Neural cell (in vitro differentiated cells): ENCODE measurements at regions not wholly inside any gene's neighbourhood (a gene's known extent, or its start where the extent isn't known, plus 50 kb on each side); places are given as distances from the start of the nearest gene placed in this dataset.

Experiments
- H2AFZ ChIP-seq: fragments of 200-600, 300-800 bp; sonication (generic), shearing (Covaris generic); 2 replicates; pipeline ENCODE4 v1.6.0; 2014; ENCODE audit warnings: low read depth, mild to moderate bottlenecking, antibody characterized with exemption, low read length, moderate library complexity
- H3F3A ChIP-seq: fragments of 200-600 bp; shearing (Covaris generic); 2 replicates; pipeline ENCODE4 v1.6.1; 2016; ENCODE audit warnings: mild to moderate bottlenecking, moderate library complexity, mixed read lengths, antibody characterized with exemption, low read length; ENCODE audit not compliant: insufficient read depth, poor library complexity, severe bottlenecking
- H3K27ac ChIP-seq: fragments of 200-600, 300-800 bp; sonication (generic), shearing (Covaris generic); 2 replicates; pipeline ENCODE4 v1.5.1; 2014; ENCODE audit warnings: mild to moderate bottlenecking, low read length, moderate library complexity
- H3K27me3 ChIP-seq: fragments of 300-800, 200-600 bp; sonication (generic), shearing (Covaris generic); 2 replicates; pipeline ENCODE4 v1.6.0; 2014; ENCODE audit warnings: mild to moderate bottlenecking, low read depth, low read length, moderate library complexity; ENCODE audit not compliant: insufficient read depth
- H3K36me3 ChIP-seq: fragments of 300-800, 200-600 bp; sonication (generic), shearing (Covaris generic); 2 replicates; pipeline ENCODE4 v1.5.1; 2014; ENCODE audit warnings: mild to moderate bottlenecking, antibody characterized with exemption, low read length, moderate library complexity; ENCODE audit not compliant: insufficient read depth
- H3K4me2 ChIP-seq: fragments of 300-800, 200-600 bp; sonication (generic), shearing (Covaris generic); 2 replicates; pipeline ENCODE4 v1.6.0; 2014; ENCODE audit warnings: mild to moderate bottlenecking, low read length
- H3K4me3 ChIP-seq: fragments of 300-800, 200-600 bp; sonication (generic), shearing (Covaris generic); 2 replicates; pipeline ENCODE4 v1.5.1; 2014; ENCODE audit warnings: mild to moderate bottlenecking, low read length, moderate library complexity
- H3K79me2 ChIP-seq: fragments of 200-600 bp; shearing (Covaris generic); replicated peaks from 2 replicates; pipeline ENCODE4 v1.6.0; 2014; ENCODE audit warnings: mild to moderate bottlenecking, low read length, moderate library complexity; ENCODE audit not compliant: insufficient read depth
- H3K9ac ChIP-seq: fragments of 300-800, 200-600 bp; sonication (generic), shearing (Covaris generic); 2 replicates; pipeline ENCODE4 v1.6.1; 2016; ENCODE audit warnings: mild to moderate bottlenecking, low read length, mixed read lengths
- H3K9me2 ChIP-seq: fragments of 200-600 bp; shearing (Covaris generic); 2 replicates; pipeline ENCODE4 v1.6.1; 2016; ENCODE audit warnings: mild to moderate bottlenecking, low read length, mixed read lengths; ENCODE audit not compliant: insufficient read depth
- H3K9me3 ChIP-seq: fragments of 200-600, 300-800 bp; sonication (generic), shearing (Covaris generic); 2 replicates; pipeline ENCODE4 v1.6.1; 2016; ENCODE audit warnings: mild to moderate bottlenecking, mixed run types, low read length, moderate library complexity, mixed read lengths
- H4K20me1 ChIP-seq: fragments of 200-600 bp; shearing (Covaris generic); 2 replicates; pipeline ENCODE4 v1.6.1; 2016; ENCODE audit warnings: mild to moderate bottlenecking, mixed run types; ENCODE audit not compliant: insufficient read depth
- CTCF ChIP-seq: fragments of 450-650 bp; IDR thresholded peaks from 2 replicates; pipeline ENCODE4 v1.5.1; 2014; ENCODE audit warnings: antibody characterized with exemption, mild to moderate bottlenecking, moderate library complexity; ENCODE audit not compliant: poor library complexity, severe bottlenecking
- EP300 ChIP-seq: fragments of 450-650 bp; conservative IDR thresholded peaks from 2 replicates; pipeline ENCODE4 v1.6.1; 2014; ENCODE audit warnings: antibody characterized with exemption, mild to moderate bottlenecking, moderate library complexity; ENCODE audit not compliant: poor library complexity, severe bottlenecking
- EZH2 ChIP-seq: fragments of 200-600, 300-800 bp; shearing (Covaris generic), sonication (generic); IDR thresholded peaks from 2 replicates; pipeline ENCODE4 v1.6.1; 2014; ENCODE audit warnings: antibody characterized with exemption, low read length, borderline replicate concordance, mild to moderate bottlenecking; ENCODE audit not compliant: insufficient read depth, poor library complexity, severe bottlenecking
- MXI1 ChIP-seq: fragments of 450-650 bp; conservative IDR thresholded peaks from 2 replicates; pipeline ENCODE4 v1.6.1; 2014; ENCODE audit warnings: antibody characterized with exemption, mild to moderate bottlenecking; ENCODE audit not compliant: poor library complexity, severe bottlenecking
- POLR2AphosphoS5 ChIP-seq: IDR thresholded peaks from 2 replicates; pipeline ENCODE4 v1.6.1; 2012
- RAD21 ChIP-seq: fragments of 450-650 bp; conservative IDR thresholded peaks from 2 replicates; pipeline ENCODE4 v1.6.1; 2014; ENCODE audit warnings: antibody characterized with exemption, mild to moderate bottlenecking, moderate library complexity
- SMC3 ChIP-seq: fragments of 450-650 bp; conservative IDR thresholded peaks from 2 replicates; pipeline ENCODE4 v1.6.1; 2014; ENCODE audit warnings: antibody characterized with exemption, mild to moderate bottlenecking, moderate library complexity; ENCODE audit not compliant: poor library complexity
- TAF1 ChIP-seq: IDR thresholded peaks from 2 replicates; pipeline ENCODE4 v1.6.1; 2012; ENCODE audit warnings: low read depth
- TF ChIP-seq, protein P1 (sequence below): IDR thresholded peaks from 2 replicates; pipeline ENCODE4 v1.6.1; 2012; ENCODE audit warnings: borderline replicate concordance

DNA sequence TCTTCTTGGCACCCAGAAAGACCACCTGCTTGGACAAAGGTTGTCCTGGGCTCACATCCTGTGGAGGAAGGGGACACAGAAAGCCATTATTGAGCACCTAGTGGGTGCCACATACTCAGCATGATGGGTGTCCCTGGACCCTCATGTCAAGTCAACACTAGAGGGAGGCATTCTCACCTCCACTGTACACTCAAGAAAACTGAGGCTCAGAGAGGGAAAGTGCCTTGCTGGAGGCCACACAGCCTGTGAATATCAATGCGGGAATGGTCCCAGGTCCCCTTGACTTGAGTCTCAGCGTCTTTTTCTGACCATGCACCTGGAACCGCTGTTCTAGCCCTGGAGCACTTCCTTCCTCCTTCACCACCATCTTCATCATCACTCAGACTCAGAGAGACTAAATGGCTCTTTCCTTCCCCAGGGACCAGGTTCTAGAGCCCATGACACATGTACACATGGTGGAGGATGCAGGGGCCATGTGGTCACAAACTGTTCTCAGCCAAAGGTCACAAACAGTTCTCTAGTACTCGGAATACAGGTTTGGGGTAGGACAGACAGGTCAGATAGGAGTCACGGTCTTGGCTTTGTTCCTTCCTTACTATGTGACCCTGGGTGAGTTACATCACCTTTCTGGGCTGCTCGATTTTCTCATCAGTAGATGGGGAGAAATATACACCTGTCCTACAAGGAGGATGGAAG is 89.2 kb upstream of the WNT4 start:
- no peaks in the 10 kb centered on the region for H3F3A ChIP-seq
- no peak overlapping the region for H3K9ac ChIP-seq
- no peaks in the 10 kb centered on the region for H3K27me3 ChIP-seq
- H3K4me2 ChIP-seq, result no peak overlapping the region
- no peaks in the 10 kb centered on the region for H4K20me1 ChIP-seq
- H3K36me3 ChIP-seq, result no peaks in the 10 kb centered on the region
- H3K9me2 ChIP-seq, result no peaks in the 10 kb centered on the region
- no peak overlapping the region for H3K27ac ChIP-seq
- H3K79me2 ChIP-seq, result no peaks in the 10 kb centered on the region
- H3K9me3 ChIP-seq, result no peaks in the 10 kb centered on the region
- no peak overlapping the region for H2AFZ ChIP-seq
- TF ChIP-seq EP300, result no peak
- TF ChIP-seq POLR2AphosphoS5, result no peak
- TF ChIP-seq CTCF, result no peak
- no peak for TF ChIP-seq TAF1
- TF ChIP-seq MXI1, result no peak
- TF ChIP-seq SMC3, result no peak
- TF ChIP-seq EZH2, result no peak
- no peak for TF ChIP-seq RAD21
- TF ChIP-seq, protein P1, sequence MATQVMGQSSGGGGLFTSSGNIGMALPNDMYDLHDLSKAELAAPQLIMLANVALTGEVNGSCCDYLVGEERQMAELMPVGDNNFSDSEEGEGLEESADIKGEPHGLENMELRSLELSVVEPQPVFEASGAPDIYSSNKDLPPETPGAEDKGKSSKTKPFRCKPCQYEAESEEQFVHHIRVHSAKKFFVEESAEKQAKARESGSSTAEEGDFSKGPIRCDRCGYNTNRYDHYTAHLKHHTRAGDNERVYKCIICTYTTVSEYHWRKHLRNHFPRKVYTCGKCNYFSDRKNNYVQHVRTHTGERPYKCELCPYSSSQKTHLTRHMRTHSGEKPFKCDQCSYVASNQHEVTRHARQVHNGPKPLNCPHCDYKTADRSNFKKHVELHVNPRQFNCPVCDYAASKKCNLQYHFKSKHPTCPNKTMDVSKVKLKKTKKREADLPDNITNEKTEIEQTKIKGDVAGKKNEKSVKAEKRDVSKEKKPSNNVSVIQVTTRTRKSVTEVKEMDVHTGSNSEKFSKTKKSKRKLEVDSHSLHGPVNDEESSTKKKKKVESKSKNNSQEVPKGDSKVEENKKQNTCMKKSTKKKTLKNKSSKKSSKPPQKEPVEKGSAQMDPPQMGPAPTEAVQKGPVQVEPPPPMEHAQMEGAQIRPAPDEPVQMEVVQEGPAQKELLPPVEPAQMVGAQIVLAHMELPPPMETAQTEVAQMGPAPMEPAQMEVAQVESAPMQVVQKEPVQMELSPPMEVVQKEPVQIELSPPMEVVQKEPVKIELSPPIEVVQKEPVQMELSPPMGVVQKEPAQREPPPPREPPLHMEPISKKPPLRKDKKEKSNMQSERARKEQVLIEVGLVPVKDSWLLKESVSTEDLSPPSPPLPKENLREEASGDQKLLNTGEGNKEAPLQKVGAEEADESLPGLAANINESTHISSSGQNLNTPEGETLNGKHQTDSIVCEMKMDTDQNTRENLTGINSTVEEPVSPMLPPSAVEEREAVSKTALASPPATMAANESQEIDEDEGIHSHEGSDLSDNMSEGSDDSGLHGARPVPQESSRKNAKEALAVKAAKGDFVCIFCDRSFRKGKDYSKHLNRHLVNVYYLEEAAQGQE, result no peak
- H3K4me3 ChIP-seq, result no peak overlapping the region

- H3K27me3 ChIP-seq, result no peaks in the 10 kb centered on the region
- H3K36me3 ChIP-seq, result no peaks in the 10 kb centered on the region
- no peak overlapping the region for H2AFZ ChIP-seq
- no peaks in the 10 kb centered on the region for H3K9me2 ChIP-seq
- H3K9ac ChIP-seq, result no peak overlapping the region
- no peaks in the 10 kb centered on the region for H3K79me2 ChIP-seq
- H4K20me1 ChIP-seq, result no peaks in the 10 kb centered on the region
- TF ChIP-seq POLR2AphosphoS5 (no peak), RAD21 (no peak), EP300 (no peak), CTCF (no peak), SMC3 (no peak), MXI1 (no peak), TAF1 (no peak), EZH2 (no peak)
- TF ChIP-seq, protein P1, result no peak
- H3K4me3 ChIP-seq, result no peak overlapping the region
- H3F3A ChIP-seq, result no peaks in the 10 kb centered on the region
- H3K27ac ChIP-seq, result no peak overlapping the region
- no peaks in the 10 kb centered on the region for H3K9me3 ChIP-seq
- H3K4me2 ChIP-seq, result no peak overlapping the region
These were observed 90.3 kb upstream of the WNT4 start for GRCh38 chr1:22233222-22233621.
